Stimulated activated naive CD8-positive, alpha-beta T cell treated with anti-CD3 and anti-CD28 coated beads, Interleukin-15, Interleukin-2, amounts not matched to agents 100 U/mL and 50 U/mL, for 24 hours (primary cell): ENCODE measurements at regions not wholly inside any gene's neighbourhood (a gene's known extent, or its start where the extent isn't known, plus 50 kb on each side); places are given as distances from the start of the nearest gene placed in this dataset.

Source experiments
- ATAC-seq: fragments of 150-1000 bp; cut with Tn5 transposase; one replicate; pipeline ENCODE4 v1.10.0; 2021
- DNase-seq: peaks from one replicate; pipeline ENCODE4 v3.0.0; 2021

- ATAC-seq (no peak), DNase-seq (no peak)
These were observed 84.9 kb upstream of the GLIS3 start for GRCh38 chr9:4384750-4385149.

- DNase-seq (no peak), ATAC-seq (no peak)
These were observed 83.0 kb upstream of the GLIS3 start for GRCh38 chr9:4382722-4383317.

- no peak for ATAC-seq
These were observed 81.9 kb upstream of the GLIS3 start for GRCh38 chr9:4381744-4382143.

GRCh38 chr9:4380406-4380805, 80.5 kb upstream of the GLIS3 start:
- DNase-seq, result no peak
- ATAC-seq, result no peak

More at GRCh38 chr9:4381744-4382143, 81.9 kb upstream of the GLIS3 start:
- DNase-seq, result no peak

GRCh38 chr9:4375424-4376200, 75.7 kb upstream of the GLIS3 start:
- DNase-seq (no peak), ATAC-seq (no peak)

- ATAC-seq (peak; percentile 49), DNase-seq (no peak)
These were observed 71.2 kb upstream of the GLIS3 start for GRCh38 chr9:4371108-4371507.

- ATAC-seq (no peak), DNase-seq (no peak)
These were observed 70.6 kb upstream of the GLIS3 start for GRCh38 chr9:4370501-4370900.

GRCh38 chr9:4366591-4367330, 66.9 kb upstream of the GLIS3 start:
- DNase-seq (peak; percentile 39), ATAC-seq (no peak)

- peak; percentile 18 for DNase-seq
- ATAC-seq, result peak; percentile 94
These were observed 65.2 kb upstream of the GLIS3 start for GRCh38 chr9:4365055-4365454.

- ATAC-seq (no peak), DNase-seq (no peak)
These were observed 62.4 kb upstream of the GLIS3 start for GRCh38 chr9:4362281-4362680.

GRCh38 chr9:4359016-4359415, 59.1 kb upstream of the GLIS3 start:
- ATAC-seq (no peak), DNase-seq (no peak)

GRCh38 chr9:4357929-4358328, 58.1 kb upstream of the GLIS3 start:
- DNase-seq (no peak), ATAC-seq (no peak)

- ATAC-seq, result no peak
- no peak for DNase-seq
These were observed 56.4 kb upstream of the GLIS3 start for GRCh38 chr9:4356306-4356705.

GRCh38 chr9:4353236-4353635, 53.4 kb upstream of the GLIS3 start:
- ATAC-seq (no peak), DNase-seq (no peak)

GRCh38 chr9:4349816-4350418, 50.0 kb upstream of the GLIS3 start:
- no peak for DNase-seq
- no peak for ATAC-seq
